ENCODE measurements at regions not wholly inside any gene's neighbourhood (a gene's known extent, or its start where the extent isn't known, plus 50 kb on each side); places are given as distances from the start of the nearest gene placed in this dataset.

DNA sequence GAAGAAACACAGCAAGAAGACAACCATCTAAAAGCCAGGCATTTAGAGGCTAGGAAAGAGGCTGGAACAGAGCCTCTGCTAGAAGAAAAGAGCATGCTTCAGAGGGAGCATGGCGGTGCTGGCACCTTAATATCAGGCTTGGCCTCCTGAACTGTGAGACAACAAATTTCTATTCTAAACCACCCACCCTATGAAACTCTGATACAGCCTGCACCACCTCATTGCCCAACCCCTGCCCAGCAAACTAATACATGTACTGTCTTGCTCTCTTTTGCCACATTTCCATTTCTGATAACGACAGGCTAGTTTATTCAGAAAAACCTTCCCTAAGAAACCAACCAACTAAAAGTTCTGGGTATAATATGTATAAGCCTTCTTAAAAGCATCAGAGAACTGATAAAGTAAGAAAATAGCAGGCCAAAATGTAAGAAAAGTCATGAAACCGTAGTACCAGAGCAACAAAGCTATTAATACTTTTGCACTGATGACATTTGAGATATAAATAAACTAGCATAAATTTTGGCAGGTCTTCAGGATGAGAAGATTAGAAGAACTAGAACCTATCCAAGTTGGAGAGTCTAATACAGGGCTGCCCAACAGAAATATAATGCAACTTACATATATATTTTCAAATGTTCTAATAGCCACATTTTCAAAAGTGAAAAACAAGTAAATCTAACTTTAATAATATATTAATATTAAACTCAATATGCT, 184.7 kb upstream of the HSF2 start:
- no peak for DNase-seq

- DNase-seq: no peak
Measured at GRCh38 chr6:122220254-122220653, 179.2 kb upstream of the HSF2 start.

DNA sequence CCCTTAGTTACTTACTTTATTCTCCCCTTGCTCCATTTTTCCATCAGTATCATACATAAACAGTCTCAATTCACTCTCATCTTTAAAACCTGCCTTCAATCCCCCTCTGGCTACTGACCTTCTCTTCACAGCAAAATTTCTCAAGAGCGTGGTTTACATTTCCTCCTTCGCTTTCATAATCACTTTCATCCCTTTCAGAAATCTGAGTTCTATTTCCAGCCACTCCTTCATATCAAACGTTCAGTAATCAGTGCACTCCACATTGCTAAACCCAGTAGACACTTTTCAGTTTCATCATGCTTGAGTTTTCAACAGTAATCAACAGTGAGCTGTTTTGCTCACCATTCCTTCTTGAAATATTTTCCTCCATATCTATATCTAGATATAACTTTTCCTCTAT, 176.7 kb upstream of the HSF2 start:
- DNase-seq: no peak

DNA sequence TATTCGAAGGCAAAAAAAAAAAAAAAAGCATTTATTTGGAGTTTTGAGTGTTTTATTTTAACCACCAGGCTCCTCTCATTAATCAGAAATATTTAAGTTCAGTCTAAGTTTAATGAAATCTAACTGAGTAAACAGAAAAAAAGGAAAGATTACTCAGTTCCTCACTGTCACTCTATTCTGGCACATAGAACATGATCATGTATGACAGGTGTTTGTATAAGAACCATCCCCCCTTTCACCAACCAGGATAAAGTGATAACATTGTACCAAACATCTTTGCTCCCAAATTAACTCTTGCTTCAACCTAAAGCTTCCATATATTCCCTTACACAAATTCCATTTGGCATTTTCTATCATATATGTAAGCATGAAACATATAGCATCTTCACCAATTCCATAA, 176.2 kb upstream of the HSF2 start:
- no peak for DNase-seq

DNA sequence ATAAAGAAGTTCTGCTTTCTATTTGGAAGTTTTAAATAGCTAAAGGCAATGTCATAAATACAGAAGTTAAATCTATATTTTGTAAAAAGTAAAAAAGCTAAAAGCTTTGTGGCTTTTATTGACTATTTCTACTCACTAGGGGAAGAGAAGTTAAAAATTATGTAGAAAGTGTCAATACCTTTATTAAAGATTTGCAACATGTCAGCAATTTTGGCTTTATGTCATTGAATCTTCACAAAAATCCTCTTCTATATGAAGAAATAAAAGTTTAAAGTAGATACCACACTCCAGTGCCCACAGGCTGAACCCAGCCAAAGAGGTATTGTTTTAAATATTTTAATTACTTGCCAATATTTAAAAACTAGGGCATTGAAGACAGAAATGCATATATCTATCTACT, 160.6 kb upstream of the HSF2 start:
- DNase-seq: no peak

DNA sequence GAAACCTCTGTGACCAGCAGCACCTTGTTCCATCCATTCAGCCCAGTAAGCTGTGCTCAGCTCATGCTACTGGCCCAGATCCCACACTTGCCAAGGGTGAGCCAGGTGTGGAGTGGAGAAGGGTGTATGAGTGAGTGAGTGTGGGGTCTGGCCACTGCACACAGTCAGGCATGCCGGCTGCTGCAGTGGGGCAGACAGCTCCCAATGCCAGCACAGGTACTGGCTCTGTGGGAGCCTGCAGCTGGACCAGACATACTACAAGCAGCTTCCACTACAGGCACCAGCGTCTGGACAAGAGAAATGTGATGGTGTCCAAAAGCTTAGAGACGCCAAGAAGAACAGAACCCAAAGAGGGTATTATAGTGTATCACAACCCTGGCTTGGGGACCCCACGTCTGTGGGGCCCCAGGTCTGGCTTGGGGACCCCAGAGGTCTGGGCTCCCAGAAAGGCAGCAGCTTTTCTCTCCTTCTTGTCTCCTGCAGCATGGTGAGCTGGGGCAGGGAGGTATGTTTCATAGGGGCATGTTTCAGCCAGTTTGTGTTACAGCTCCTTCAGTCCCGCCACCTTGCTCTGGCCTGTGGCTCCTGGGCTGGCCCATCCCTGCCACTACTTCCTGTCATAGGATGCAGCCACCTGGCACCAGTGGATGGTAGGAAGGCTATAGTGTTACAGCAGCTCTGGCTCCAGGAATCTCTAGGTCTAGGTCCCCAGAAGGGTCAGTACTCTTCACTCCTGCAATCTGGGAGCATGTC, 152.4 kb upstream of the HSF2 start:
- no peak for DNase-seq

GRCh38 chr6:122248001-122248669, 151.3 kb upstream of the HSF2 start:
- no peak for DNase-seq

GRCh38 chr6:122248844-122249243, 150.6 kb upstream of the HSF2 start:
- DNase-seq: no peak

- DNase-seq: no peak
Measured at GRCh38 chr6:122258839-122259238, 140.6 kb upstream of the HSF2 start.

DNA sequence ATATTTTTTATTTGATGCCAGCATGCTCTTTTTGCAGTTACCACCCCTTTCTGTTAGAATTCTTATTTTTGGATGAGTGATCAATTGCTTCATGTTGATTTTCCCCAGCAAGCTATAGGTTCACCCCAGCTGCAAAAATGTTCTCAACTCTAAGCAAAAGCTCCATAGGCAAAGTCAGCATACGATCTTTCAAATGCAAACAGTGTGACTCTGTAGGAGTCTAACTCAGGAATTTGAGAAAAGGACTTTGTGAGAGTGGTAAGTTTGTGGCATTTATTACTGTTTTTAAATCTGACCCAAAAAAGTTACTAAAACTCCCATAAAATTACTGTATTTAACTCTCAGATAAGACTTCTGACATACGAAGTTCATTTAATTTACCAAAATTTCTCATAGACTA, 134.9 kb upstream of the HSF2 start:
- no peak for DNase-seq

DNA sequence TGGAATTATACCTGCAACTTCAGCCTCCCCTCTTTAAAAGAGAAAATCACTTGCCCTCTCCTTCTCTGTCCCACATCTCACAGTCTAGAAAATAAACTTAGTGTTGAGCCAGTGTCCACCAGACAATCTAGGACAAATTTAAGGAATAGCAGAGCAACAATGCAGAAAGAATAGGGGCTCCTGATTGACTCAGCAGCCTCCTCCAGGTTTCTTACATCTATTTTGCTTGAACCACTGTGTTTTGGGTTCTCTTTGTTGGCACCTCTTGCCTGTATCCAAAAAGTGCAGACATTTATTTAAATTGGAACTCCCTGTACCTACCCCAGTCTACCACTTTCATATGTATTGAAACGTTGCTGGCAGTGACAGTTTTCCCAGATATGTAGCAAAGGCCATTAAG, 133.7 kb upstream of the HSF2 start:
- DNase-seq: no peak

DNA sequence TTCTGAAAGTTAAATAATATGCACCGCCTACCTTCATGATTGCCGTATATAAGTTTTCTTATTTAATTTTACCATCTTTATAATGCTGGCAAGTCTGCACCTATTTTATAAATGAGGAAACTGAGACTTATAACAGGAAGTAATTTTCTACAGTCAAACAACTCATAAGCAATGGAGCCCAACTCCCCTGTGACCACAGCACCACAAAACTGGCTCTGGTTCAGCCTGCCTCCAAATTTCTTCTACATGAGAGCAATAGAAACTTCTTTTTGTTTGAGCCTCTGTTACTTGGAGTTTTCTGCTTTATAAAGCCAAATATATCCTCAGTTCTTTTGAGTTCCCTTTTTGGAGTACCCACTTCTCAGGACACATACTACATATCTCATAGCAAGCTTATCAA, 131.1 kb upstream of the HSF2 start:
- no peak for DNase-seq

DNA sequence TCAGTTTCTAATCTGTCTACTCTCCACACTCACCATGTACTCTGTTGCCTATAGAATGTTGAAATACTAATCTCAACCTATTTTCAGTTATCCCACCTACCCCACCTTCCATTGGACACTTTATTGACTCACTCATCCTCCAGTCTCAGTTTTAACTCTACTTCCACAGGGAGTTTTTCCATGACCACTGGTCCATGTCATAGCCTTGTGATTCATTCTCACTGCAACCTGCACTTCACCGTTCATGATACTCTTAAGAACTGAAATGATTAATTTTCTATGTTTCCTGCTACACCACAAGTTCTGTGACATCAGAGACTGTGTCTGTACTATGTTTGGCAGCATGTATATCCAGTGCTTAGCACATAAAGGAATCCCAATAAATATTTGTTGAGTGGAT, 122.8 kb upstream of the HSF2 start:
- DNase-seq: no peak

- peak; percentile 24 for DNase-seq
Measured at GRCh38 chr6:122280105-122281021, 119.1 kb upstream of the HSF2 start.

DNA sequence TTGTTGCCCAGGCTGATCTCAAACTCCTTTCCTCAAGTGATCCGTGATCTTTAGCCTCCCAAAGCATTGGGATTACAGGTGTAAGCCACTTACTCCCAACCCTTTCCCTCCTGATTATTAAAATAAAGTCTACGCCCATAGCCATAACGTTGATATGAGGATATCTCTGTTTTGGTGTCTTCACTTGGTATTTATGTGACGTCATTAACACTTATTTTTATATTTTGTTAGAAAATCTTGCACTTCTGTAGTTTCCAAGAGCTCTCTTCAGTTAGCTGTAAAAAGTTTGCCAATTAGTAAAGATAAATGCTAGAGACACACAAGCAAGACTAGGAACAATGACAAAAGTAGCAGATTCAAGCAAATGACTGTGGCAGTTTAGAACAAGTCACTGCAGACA, 115.6 kb upstream of the HSF2 start:
- DNase-seq: no peak

DNA sequence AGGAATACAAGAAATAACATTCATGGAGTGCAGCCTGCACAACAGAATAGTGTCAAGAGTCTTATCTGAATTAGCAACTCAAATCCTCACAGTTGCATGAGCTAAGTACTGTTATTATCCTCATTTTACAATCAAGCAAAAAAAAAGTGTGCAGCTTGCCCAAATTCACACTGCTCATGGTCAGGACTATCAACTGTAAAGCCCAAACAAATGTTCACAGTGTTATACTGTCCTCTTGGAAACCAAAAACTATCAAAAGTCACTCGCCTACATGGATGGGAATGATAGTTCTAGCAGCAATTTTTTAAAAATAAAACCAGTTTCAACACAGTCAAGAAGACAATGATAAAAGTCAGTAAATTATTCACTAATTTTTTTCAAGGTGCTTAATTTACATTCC, 114.6 kb upstream of the HSF2 start:
- no peak for DNase-seq

DNA sequence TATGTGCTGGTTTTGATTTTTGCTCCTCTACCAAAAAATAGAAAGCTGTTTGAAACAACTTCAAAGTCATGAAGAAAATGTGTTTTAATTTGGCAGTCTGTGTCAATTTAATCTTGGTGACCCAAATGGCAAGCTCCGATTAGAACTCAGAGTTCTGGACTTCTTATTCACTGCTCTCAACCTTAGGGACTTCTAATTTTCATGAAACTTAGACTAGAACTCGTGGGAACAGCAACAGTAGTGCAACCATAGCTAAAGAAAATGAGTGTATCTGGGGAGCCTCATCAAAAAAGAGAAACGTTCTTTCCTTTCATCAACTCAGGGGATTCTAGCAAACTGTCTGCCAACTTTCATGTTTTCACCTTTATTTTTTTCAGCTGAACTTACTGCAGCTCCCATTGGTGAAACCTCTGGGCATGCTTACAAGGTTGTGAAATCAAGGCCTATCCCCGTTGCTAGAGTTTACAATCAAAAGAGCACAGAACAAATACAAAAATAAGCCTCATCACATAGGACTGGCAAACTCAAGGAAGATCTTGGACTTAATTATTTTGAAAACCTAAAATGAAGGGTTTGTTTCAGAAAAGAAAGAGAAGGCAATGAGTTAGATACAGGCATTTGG, 114.0 kb upstream of the HSF2 start:
- no peak for DNase-seq

DNA sequence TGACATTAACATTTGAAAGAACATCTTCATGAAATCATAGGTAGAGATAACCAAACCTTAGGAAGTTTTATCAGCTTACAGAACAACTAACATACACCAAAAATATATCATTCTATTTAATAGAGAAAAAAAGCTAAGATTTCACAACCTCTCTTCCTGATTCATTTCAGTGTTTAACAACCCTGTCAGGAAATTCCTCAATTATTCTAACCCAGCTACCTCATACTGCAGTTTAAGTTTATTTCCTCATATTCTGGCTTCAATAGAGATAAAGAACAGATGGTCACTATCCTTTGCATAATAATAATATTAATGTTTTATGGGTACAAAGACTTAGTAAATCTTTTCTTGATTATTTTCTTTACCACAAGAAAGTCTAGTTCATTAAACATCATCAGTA, 112.9 kb upstream of the HSF2 start:
- no peak for DNase-seq

DNA sequence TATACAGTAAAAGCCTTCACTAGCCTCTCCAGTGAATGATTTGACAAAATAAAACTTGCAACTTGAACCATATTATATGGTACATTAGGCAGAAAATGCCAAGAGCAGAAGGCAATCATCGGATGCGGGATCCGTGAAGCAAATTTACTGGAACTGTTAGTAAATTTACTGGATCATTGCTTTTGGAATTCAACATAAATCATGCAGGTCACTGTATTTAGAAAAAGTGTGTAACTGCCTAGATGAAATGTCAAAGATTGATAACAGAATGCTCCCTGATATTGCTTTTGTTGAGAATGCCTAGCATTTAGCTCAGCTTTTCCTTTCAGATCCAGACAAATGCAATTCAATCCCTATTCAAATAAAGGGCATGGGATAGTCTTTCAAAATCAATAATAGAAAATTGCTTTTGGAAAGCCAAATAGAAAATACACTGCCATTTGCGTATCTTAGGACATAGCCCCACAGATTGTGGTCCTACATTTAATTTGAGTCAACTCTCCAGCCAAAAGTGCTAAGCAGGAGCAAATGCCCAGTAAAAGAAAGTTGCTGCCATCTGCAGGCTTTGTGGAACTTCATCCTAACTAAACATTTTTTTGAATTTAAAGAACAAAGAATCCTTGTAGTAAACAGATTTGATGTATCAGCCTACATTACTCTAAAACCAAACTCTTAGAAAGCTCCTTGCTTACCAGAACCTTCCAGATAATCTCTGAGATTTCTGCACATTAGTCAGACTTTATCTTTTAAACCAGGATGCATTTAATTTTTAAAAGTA, 109.5 kb upstream of the HSF2 start:
- no peak for DNase-seq

DNA sequence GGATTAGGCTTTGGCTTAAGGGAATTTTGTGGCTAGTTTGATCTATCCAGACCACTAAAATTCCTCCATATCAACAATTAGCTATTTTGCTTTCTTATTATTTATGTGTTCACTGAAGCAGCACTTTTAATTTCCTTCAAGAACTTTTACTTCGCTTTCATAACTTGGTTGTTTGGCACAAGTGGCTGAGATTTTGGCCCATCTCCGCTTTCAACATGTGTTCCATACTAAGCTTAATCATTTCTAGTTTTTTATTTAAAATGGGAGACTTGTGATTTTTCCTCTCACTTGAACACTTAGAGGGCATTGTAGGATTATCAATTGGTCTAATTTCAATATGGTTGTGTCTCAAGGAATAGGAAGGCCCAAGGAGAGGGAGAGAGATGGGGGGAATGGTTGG, 102.4 kb upstream of the HSF2 start:
- DNase-seq: no peak

- DNase-seq: no peak
Measured at GRCh38 chr6:122302067-122302466, 97.4 kb upstream of the HSF2 start.

DNA sequence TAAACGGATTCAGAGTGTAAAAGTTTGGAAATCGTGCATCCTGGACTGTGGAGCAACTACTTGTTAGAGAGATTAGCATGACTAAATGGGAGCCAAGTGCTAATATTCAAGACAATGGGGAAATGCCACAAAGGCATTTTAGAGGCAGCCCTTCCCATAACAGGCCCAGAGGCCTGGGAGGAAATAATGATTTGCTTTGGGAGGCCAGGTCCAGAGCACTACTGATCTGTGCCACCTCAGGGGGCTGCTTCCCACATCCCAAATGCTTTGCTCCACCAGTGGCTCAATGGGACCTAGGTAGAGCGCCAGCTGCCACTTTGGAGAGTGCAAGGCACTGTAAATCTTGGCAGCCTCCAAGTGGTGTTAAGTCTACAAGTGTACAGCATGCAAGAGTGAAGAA, 91.9 kb upstream of the HSF2 start:
- DNase-seq: no peak

All from NCI-H510A (cell line).